ENCODE measurements at regions not wholly inside any gene's neighbourhood (a gene's known extent, or its start where the extent isn't known, plus 50 kb on each side); places are given as distances from the start of the nearest gene placed in this dataset.

GRCh38 chr5:58187432-58188261 is 272.2 kb downstream of the PLK2 start:
- Histone ChIP-seq H3K4me3 (no peak overlapping the region), H3K36me3 (no peaks in the 10 kb centered on the region), H3K27ac (no peak overlapping the region), H3K27me3 (no peaks in the 10 kb centered on the region), H3K9me3 (no peaks in the 10 kb centered on the region), H3K4me1 (ENCODE audit: insufficient read depth) (no peaks in the 10 kb centered on the region)
- intact Hi-C loops (cut with DNase I): no loop called here
- DNase-seq: no peak
- TF ChIP-seq POLR2A (IDR thresholded peaks at IDR 0.05): no peak
- WGBS, 3 donors: 74 to 95% (median 88%) methylated on average over 1 of the region's 1 CpG

GRCh38 chr5:58185801-58186200 is 274.1 kb downstream of the PLK2 start:
- intact Hi-C loops (cut with DNase I): no loop called here
- no peaks in the 10 kb centered on the region for H3K27me3 ChIP-seq
- H3K4me3 ChIP-seq: no peak overlapping the region
- H3K36me3 ChIP-seq: no peaks in the 10 kb centered on the region
- no peak overlapping the region for H3K27ac ChIP-seq
- 58 to 79% (median 75%) methylated on average over 3 of the region's 3 CpGs for WGBS, 3 donors
- TF ChIP-seq CTCF (IDR thresholded peaks at IDR 0.05) (no peak), POLR2A (IDR thresholded peaks at IDR 0.05) (no peak), EP300 (IDR thresholded peaks at IDR 0.05) (no peak)
- DNase-seq: no peak
- no peaks in the 10 kb centered on the region for H3K9me3 ChIP-seq
- H3K4me1 ChIP-seq (ENCODE audit: insufficient read depth): no peaks in the 10 kb centered on the region

DNA sequence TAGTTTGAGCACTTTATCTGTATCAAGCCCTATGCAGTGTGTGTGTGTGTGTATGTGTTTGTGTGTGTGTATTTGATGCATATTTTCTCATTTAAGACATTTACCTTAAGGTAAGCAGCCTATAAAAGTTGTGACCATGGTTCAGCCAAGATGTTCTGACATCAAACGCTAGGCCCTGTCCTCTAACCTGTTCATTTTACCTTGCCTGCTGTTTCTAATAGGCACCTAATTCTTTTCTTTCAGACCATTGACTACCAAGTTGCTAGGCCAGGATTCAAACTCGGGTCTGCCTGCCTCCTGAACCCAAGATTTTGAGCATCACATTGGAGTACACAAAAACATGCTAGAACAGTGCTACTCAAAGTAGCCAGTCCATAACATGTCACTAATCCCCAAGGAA is 274.5 kb downstream of the PLK2 start:
- intact Hi-C loops (cut with DNase I): no loop called here
- TF ChIP-seq EP300 (IDR thresholded peaks at IDR 0.05) (no peak), CTCF (IDR thresholded peaks at IDR 0.05) (no peak), POLR2A (IDR thresholded peaks at IDR 0.05) (no peak)
- H3K9me3 ChIP-seq: no peaks in the 10 kb centered on the region
- no peak for DNase-seq
- WGBS, 3 donors: 92 to 95% (median 93%) methylated on average over 2 of the region's 2 CpGs
- no peaks in the 10 kb centered on the region for H3K36me3 ChIP-seq
- no peak overlapping the region for H3K4me3 ChIP-seq
- H3K27me3 ChIP-seq: no peaks in the 10 kb centered on the region
- H3K27ac ChIP-seq: no peak overlapping the region
- H3K4me1 ChIP-seq (ENCODE audit: insufficient read depth): no peaks in the 10 kb centered on the region

DNA sequence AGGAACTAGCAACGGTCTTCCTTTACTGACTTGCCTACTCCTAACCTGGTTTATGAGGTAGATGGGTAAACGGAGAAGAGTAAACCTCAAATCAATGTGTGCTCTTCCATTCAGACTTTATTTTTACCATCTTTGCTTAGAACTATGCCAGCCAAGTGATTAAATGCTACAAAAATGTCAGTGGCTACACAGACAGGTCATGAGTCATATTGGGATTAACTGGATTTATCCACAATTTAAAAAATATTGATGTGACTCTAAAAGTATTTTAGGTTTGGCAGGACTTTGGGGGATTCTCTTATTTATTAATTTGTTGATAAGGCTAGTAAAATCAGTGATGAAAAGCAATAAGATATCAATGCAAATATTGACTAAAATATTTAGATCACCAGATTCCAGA is 275.0 kb downstream of the PLK2 start:
- 89 to 93% (median 89%) methylated on average over 2 of the region's 2 CpGs for WGBS, 3 donors

More for the DNA sequence above, 275.0 kb downstream of the PLK2 start:
- no peak for DNase-seq
- H3K4me1 ChIP-seq (ENCODE audit: insufficient read depth): no peaks in the 10 kb centered on the region
- TF ChIP-seq EP300 (IDR thresholded peaks at IDR 0.05) (no peak), POLR2A (IDR thresholded peaks at IDR 0.05) (no peak), CTCF (IDR thresholded peaks at IDR 0.05) (no peak)
- no peaks in the 10 kb centered on the region for H3K36me3 ChIP-seq
- H3K27ac ChIP-seq: no peak overlapping the region
- H3K27me3 ChIP-seq: no peaks in the 10 kb centered on the region
- H3K9me3 ChIP-seq: no peaks in the 10 kb centered on the region
- intact Hi-C loops (cut with DNase I): no loop called here
- H3K4me3 ChIP-seq: no peak overlapping the region

Data from ovary (tissue), 7 donors.